T-helper 2 cell treated with Interferon-gamma antibody and Interleukin-4, amounts not matched to agents 100 ng/mL and 5 ng/mL, for 36 hours (primary cell): ENCODE measurements at regions not wholly inside any gene's neighbourhood (a gene's known extent, or its start where the extent isn't known, plus 50 kb on each side); places are given as distances from the start of the nearest gene placed in this dataset.

Source experiments
- intact Hi-C: fragments of 100-400 bp; cut with micrococcal nuclease; formaldehyde crosslinking; loops from one replicate; pipeline ENCODE4 v1.15.1; 2023

DNA sequence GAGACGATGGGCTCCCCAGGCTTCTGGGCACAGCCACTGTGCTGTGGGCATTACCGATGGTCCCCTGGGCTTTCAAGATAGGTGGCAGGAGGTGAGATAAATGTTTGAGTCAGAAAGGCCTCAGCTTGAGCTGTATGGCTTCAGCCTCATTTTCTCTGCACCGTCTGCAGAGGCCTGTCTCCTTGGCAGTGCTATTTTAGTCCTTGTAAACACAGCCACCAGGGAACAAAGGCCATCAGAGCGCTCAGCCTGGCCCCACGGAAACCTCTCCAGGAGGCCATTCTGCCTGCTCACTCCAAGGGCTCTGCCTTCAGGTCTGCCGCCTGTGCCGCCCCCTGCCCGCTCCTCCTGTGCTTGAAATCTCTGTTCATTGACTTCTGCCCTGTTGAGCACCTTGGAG, 1424.9 kb downstream of the TBC1D22A start:
- intact Hi-C loops, result no loop called here

DNA sequence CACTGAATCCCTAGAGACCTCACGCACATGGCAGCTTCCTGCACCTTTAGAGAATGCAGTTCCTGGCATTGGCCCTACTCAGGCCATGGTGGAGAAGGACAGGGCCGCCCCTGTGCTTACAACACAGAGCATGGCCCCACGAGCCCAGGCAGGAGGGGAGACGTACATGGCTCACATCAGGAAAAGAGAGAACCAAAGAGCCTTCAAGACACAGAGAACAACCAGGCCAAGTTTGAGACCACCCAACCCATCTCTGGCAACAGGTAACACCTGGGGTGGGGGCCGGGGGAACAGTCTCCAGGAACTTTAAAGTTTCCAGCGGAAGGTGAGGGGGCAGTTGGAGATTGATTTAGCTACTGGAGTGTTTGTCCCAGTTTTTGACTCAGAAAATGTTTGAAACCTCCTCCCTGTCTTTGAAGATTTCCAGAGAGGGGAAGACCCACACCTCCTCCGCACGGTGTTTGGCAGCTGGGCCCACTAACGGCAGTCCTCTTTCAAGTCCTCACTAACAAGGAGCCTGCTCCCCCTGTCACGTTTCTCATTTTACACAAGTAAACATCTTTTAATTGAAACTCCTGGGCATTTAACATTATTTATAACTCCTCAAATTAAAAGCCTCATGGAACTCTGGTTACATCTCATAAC, 1423.8 kb downstream of the TBC1D22A start:
- intact Hi-C loops, result no loop called here

DNA sequence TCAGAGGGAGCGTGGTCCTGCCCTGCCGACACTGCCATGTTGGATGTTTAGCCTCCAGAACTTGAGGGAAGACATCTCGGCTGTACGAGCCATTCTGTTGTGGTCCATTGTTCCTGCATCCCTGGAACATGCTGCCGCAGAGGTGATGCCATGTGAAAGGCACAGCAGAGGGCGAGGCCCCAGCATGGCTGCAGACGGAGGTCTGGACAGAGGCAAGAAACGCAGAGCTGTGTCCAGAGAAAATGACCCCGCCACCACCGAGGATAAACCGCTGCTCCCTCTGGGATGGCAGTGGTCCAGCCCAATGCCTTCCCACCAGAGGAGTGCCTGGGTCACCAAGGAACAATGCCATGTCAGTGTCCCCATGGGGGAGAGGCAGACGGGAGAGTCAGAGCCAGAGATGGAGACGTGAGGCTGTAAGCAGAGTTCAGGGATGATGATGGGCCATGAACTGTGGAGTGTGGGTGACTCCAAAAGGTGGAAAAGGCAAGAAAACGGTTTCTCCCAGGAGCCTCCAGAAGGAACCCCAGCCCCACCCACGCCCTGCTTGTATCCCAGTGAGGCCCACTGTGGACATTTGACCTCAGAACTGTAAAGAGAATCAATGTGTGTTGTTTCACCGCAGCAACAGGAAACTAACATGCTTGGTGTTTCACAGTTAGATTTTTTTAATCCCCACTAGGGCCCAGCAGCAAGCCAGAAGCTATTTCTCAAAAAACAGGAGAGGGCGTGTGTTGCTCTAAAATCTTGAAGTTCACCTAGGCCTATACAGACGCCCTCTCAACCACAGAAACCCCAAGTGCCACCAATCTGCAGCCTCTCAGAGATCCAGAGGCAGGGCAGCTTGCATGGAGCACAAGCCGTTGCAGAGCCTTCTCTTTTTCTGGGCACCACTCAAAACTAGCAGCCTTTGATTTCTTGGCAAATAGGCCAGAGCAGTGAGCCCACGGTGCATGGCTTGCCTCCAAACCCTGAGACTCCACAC, 1422.9 kb downstream of the TBC1D22A start:
- intact Hi-C loops, result no loop called here

DNA sequence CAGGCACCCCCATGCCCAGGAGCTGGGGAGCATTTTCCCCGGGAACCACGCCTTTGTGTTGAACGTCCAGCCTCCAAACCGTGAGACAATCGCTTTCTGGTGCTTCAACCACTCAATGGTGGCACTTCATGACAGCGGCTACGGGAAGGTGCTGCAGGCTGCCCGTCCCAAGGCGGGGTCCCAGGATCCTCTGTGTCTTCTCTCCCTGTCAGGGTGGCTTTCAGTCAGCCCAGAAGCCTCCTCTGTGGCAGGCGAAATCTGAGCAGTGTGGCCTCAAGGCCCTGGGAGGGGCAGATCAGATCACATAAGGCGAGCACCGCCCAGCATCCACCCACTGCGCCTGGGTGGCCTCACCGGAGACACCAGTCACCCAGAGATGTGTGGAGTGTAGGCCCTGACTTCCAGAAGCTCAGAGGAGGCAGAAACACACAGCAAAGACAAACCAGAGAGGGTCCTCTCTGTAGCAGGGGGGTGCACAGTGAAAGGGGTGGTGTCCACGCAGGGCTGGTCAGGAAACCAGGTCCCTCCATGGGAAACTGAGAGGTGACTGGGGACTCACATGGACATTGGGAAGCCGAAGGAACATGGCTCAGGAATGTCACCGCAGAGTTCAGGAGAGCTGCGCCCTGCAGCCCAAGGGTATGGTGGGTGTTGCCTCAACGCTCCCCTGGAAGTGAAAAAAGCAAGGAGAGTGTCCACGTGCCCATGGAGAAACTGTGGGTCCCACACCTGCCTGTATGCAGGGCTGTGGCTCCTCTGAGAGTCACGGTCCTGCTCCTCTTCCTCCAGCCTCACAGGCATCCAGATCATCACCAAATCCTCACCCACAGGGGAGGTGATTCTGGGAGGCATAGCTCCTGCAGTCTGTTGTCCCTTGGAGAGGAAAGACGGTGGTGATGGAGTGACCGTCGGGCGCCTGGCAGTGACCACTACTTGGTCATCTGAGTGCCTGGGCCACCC, 1420.7 kb downstream of the TBC1D22A start:
- intact Hi-C loops, result no loop called here

DNA sequence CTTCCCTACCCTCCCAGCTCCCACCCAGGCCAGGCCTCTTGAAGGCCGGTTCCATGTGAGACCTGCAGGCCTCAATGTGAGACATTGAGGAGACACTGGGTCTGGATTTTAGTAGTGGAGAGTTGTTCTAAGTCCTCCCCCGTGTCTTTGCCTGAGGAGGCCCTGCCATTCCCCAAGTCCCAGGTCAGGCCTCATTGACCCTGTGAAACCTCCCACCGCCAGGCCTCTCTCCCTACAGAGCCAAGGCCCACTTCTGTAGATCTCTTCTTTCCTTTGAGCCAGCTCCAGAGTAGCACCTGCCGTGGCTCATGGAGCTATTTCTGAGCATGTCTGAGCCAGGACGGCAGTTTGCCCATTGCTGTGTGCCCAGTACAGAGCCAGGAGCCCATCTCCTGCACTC, 1419.6 kb downstream of the TBC1D22A start:
- intact Hi-C loops, result no loop called here

DNA sequence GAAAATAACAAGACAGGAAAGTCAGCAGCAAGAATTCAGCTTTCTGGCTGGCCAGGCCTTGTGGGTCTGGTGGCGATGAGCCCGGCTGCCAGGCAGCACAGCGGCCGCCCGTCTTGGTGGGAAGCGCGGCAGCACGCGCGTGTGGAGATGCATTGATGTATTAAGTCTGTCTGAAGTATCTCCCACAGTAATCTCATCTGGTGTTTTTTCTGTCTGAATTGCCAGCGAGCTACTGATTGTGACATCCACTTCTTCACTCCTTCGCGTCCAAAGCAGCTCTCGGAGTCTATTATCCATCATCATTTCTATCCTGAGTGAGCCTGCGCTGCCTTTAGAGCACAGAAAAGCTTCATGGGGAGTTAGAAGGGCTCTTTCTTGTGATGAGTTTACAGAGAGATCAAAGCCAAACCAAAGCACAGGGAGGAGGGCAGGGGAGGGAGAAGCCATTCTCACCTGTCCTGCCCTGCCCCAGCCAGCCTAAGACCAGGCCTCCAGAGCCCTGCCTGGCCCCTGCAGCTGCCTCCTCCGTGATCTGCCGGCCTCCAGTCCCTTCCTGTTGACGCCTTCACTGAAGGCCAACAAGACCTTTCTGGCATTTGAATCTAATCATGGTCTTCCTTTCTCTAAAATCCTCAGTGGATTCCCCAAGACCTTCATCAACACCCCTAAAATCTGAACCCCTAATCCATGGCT, 1419.0 kb downstream of the TBC1D22A start:
- intact Hi-C loops, result no loop called here

DNA sequence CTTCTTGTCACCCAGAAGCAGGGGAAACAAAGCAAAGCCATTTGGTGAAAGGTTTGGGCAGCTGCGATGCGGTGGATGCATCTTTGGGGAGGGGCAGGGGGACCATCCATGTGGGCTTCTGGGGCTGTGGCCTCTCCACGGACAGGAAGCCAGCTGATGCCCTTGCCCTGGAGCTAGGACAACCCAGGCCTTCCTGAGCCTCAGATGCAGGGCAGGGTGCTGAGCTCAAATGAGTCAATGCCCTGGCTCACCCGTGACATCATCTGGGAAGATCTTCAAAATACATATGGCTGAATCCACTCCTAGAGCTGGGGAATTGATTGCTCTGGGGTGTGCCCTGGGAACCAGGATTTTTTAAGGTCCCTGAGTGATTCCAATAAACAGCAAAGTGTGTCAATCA, 1418.2 kb downstream of the TBC1D22A start:
- intact Hi-C loops, result no loop called here

DNA sequence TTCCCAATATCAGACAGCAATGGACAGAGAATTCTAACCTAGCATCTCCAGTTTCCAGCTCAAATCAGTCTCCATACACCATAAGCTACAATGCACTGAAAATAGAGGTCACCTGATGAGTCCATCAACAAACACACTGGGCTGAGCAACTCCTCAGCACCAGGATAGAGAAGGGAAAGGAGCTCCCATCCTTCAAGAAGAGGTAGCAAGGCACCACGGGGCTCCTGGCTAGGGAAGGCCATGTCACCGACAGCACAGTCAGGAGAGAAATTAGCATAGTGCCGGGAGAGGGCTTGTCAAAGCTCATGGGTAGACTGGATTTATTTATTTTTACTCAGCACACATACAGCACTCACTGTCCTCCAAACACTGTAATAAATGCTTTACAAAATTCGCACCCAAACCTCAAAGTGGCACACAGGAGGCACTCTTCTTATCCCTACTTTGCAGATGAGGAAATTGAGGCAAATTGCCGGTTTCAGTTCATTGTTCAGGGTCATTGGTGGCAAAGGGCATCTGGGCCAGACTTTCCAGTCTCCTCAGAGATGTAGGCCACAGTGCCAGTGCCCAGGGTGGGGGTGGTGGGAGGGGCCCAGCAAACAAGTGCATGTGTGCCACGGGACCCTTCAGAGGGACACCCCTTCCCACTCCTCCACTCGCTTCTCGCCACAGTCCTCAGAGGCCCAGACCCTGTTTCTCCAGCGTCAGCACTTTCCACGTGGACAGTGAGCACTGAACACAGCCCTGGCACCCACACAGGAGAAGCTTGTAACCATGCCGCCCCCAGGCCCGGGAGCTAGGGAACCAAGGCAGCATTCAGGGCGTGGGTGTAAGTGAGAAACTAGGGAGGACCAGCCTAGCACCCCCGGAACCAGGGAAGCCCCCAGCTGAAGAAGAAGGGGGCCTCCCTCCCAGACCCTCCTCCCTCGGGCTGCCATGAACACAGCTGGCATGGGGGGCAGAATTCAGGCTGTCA, 1417.4 kb downstream of the TBC1D22A start:
- intact Hi-C loops, result no loop called here

DNA sequence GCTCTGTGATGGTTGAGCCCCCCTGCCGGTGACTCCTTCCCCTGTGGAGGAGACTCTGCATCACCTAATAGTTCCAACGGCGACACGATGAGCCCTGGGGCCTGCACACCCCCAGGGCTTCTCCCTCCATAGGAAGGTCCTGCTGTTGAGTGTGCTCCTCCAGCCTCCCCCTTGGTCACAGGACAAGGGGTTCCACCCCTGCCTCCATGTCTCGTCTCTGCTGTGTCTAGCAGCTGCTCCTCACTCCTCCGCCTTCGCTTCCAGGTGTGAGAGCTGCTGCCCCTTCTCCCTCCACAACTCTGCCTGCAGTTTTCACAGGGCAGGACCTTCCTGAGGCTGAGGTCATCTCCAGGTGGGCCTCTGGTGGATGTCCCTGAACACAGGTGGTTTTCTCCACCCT, 1416.1 kb downstream of the TBC1D22A start:
- intact Hi-C loops, result no loop called here

DNA sequence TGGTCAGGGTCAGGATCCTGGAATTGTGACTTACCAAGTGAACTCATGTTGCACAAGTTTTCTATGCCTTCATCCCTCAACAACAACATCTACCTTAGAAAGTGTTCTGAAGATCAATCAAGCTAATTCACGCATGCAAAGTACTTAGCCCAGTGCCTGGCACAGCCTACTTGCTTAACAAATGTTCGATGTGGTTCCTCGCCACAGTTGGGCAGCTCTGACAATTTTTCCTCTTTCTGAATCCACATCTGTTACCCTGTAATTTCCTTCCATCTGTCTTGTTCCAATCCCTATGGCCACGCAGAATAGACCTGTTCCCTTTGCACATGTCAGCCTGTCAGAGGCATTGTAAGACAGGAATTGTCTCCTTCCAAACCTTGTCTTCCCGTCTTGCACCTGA, 1415.2 kb downstream of the TBC1D22A start:
- intact Hi-C loops, result no loop called here

DNA sequence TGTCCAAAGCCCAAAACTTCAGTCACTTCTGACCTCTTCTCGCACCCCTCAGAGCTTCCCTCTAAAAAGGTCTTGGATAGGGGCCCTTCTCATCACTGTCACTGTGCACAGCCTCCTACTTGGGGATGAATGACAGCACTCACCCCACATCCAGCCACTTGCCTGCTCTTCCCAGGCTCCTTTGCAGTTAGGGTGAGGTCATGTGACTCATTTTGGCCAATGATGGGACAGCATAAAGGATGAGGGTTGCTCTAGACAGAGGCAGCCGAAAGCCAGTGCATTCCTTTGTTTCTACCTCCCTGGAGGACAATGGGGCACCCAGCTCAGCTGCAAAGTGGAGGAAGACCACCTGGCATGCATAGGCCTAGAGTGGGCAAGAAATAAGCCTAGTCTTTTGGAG, 1413.3 kb downstream of the TBC1D22A start:
- intact Hi-C loops, result no loop called here

DNA sequence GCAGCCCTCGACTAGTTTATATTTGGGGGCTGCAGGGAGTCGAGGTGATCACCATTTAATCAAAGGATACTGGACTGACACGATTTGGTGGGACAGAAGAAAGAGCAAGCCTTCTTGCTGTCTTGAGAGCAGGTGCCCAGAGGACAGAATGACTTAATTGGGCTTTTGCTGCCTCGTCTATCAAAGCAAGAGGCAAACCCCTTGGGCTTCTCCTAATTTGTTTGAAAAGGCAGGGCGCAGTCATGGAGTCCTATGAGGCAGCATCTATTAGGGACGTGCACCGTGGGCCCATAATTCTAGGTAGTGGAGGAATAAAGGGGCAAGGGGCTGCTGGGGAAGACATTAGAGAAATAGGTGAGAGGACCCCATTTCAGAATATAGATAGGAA, 1411.3 kb downstream of the TBC1D22A start:
- intact Hi-C loops, result no loop called here

DNA sequence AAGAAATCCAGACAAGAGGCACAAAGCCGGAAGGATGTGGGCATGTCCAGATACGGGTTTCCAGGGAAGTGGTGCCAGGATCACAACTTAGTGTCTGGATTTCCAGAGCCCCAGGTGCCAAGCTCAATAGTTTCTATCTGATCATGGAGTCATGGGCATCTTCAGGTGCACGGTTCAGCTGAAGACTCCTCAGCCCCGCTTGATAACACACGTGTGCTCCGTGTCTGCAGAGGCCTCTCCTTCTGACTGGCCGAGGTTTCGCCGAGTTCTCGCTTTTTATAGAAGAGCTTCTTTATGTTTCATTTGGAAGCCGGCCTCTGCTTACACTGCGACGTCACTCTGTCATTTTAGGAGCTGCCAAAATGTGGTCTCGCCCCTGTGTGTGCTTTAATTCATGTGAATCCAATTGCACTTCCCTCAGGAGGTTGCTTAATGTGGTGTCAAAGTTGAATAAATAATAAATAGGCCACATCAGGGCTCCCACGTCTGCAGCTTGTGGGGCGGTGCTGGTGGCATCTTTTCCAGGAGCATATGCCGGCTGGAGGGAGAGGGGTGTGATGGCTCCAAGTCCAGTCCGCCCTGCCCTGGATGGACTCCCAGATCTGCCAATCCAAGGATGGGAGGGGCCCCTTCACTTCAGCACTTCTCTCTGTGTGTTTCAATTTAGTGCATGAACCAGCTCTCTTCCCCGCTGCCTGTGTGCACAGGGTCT, 1410.8 kb downstream of the TBC1D22A start:
- intact Hi-C loops, result no loop called here

DNA sequence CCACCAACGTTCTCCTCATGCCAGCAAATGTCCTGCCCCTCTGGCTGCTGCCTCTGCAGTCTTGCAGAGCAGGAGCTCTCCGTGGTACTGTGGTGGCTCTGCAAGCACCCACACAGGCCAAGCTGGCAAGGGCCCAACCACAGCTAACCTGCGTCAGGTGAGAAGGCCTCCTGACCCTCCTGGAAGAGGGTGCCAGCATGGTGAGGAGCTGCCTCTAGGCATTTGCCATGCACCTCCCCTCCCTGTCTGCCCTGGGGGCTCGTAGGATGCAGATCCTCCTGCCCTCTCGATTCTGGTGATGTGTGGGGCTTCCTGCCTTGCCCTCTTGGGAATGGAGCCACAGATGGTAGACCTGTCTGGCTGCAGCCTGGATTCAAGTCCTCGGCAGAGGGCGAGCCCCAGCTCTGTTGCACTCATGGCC, 1408.8 kb downstream of the TBC1D22A start:
- intact Hi-C loops, result no loop called here

DNA sequence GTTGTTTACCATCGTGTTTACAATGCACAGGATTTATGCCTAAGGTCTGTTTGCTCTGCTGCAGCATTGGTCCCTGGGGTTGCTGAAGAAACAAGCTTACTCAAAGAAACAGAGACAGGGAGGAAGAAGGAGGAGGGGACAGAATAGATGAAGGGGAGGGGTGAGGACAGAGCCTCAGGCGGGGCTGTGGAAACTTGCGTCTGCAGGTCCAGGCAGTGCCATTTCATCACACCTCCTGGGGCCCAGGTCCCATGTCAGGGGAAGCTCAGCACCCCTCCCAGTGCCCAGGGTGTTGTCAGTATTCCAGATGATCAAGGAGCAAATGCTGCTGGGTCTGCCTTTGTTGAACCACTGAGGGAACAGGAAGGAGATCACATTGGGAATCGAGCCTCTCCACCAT, 1406.8 kb downstream of the TBC1D22A start:
- intact Hi-C loops, result no loop called here

DNA sequence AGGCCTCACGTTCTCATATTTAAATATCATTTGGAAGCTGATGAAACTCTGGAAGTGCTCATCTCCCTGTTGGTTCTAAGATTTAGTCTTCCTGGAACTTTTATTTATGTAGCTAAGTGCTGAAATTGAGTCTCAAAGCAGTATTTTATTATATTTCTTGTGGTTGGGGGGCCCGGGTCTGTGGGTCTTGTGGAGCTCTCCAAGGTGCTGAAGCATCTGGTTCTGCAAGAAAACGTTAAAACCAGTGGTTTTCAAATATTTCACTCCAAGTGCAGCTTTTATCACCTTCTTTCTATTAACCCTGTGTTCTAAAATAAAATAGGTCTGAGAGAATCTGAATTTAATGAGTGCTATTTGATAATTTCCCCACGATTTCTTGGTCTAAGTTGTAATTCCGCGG, 1404.8 kb downstream of the TBC1D22A start:
- intact Hi-C loops, result no loop called here

DNA sequence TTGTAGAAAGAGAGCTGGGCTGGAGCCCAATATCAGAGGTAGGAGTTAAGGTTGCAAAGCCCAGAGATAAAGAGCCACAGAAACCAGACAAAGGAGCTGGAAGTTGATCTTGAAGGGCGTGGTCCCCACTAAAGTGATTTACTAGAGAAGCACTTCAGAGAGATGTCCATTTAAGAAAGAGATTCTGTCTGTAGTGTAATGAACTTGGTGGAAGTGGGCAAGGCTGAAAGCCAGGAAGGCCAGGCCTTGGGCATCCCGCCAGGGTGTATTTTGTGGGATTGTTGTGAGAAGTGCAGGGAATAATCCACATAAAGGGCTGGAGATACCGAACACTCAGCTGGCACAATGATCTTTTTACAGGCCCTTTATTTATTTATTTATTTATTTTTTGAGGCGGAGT, 1398.8 kb downstream of the TBC1D22A start:
- intact Hi-C loops, result no loop called here

DNA sequence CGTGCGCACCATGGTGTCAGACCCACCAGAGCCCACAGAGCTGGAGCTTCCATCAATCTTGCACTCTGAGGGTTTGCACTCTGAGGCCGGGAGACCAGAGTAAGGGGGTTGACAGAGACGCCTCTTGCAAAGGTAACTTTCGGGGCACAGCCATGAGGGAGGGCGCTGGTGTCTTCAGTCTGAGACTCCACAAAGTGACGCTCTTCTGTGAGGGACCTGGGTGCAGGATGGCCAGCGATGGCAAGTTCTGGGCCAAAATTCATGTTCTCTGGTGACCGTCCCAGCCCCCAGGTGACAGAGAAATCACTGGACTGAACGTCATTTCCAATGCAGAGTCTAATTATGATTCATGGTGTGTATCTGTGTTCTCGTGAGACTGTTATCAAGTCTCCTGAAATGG, 1395.2 kb downstream of the TBC1D22A start:
- intact Hi-C loops, result no loop called here
